ENCODE measurements at regions not wholly inside any gene's neighbourhood (a gene's known extent, or its start where the extent isn't known, plus 50 kb on each side); places are given as distances from the start of the nearest gene placed in this dataset.
A peak's percentile ranks its signal among the peaks of the same experiment; 100 is the strongest.

GRCh38 chr6:14489445-14489844 lies 371.9 kb downstream of the CD83 start:
- Mint-ChIP-seq H3K4me1 (peaks cover 2% of the 10 kb centered on the region), H3K36me3 (no peaks in the 10 kb centered on the region), H3K4me3 (no peak overlapping the region), H3K9me3 (peaks cover 12% of the 10 kb centered on the region), H3K27me3 (ENCODE audit: low read depth) (peaks cover 3% of the 10 kb centered on the region), H3K27ac (no peak overlapping the region)
- DNase-seq (ENCODE audit: low spot score in 2 of 2, unreplicated experiment in 2 of 2) = no peak
- no peak for TF ChIP-seq CTCF (IDR thresholded peaks at IDR 0.05; ENCODE audit: unreplicated experiment)

- Mint-ChIP-seq H3K36me3 (no peaks in the 10 kb centered on the region), H3K4me3 (no peak overlapping the region), H3K27me3 (ENCODE audit: low read depth) (peaks cover 2% of the 10 kb centered on the region), H3K9me3 (peaks cover 8% of the 10 kb centered on the region), H3K4me1 (peaks cover 18% of the 10 kb centered on the region), H3K27ac (no peak overlapping the region)
- no peak for TF ChIP-seq CTCF (IDR thresholded peaks at IDR 0.05; ENCODE audit: unreplicated experiment)
- DNase-seq (ENCODE audit: low spot score in 2 of 2, unreplicated experiment in 2 of 2) = no peak
These were observed 381.2 kb downstream of the CD83 start for GRCh38 chr6:14498748-14499147.

GRCh38 chr6:14499309-14499708 lies 381.7 kb downstream of the CD83 start:
- Mint-ChIP-seq H3K9me3 (peaks cover 8% of the 10 kb centered on the region), H3K36me3 (no peaks in the 10 kb centered on the region), H3K27me3 (ENCODE audit: low read depth) (peaks cover 2% of the 10 kb centered on the region), H3K27ac (no peak overlapping the region), H3K4me1 (peaks cover 18% of the 10 kb centered on the region), H3K4me3 (no peak overlapping the region)
- no peak for TF ChIP-seq CTCF (IDR thresholded peaks at IDR 0.05; ENCODE audit: unreplicated experiment)
- DNase-seq (ENCODE audit: low spot score in 2 of 2, unreplicated experiment in 2 of 2) = no peak

GRCh38 chr6:14499841-14500240 lies 382.3 kb downstream of the CD83 start:
- no peak overlapping the region for H3K4me3 Mint-ChIP-seq
- DNase-seq (ENCODE audit: low spot score in 2 of 2, unreplicated experiment in 2 of 2) = peak; percentile 30 to 63
- peaks cover 18% of the 10 kb centered on the region for H3K4me1 Mint-ChIP-seq
- H3K27me3 Mint-ChIP-seq (ENCODE audit: low read depth) = peaks cover 3% of the 10 kb centered on the region
- H3K36me3 Mint-ChIP-seq = no peaks in the 10 kb centered on the region
- H3K9me3 Mint-ChIP-seq = peaks cover 8% of the 10 kb centered on the region
- no peak overlapping the region for H3K27ac Mint-ChIP-seq
- TF ChIP-seq CTCF (IDR thresholded peaks at IDR 0.05; ENCODE audit: unreplicated experiment) = no peak

GRCh38 chr6:14500809-14501208 lies 383.2 kb downstream of the CD83 start:
- Mint-ChIP-seq H3K27me3 (ENCODE audit: low read depth) (peaks cover 7% of the 10 kb centered on the region), H3K9me3 (peaks cover 8% of the 10 kb centered on the region), H3K36me3 (no peaks in the 10 kb centered on the region), H3K4me1 (peaks cover 18% of the 10 kb centered on the region), H3K27ac (no peak overlapping the region), H3K4me3 (no peak overlapping the region)
- no peak for DNase-seq (ENCODE audit: low spot score in 2 of 2, unreplicated experiment in 2 of 2)
- TF ChIP-seq CTCF (IDR thresholded peaks at IDR 0.05; ENCODE audit: unreplicated experiment) = no peak

GRCh38 chr6:14501240-14501639 lies 383.7 kb downstream of the CD83 start:
- Mint-ChIP-seq H3K36me3 (no peaks in the 10 kb centered on the region), H3K4me1 (peaks cover 18% of the 10 kb centered on the region), H3K27ac (no peak overlapping the region), H3K27me3 (ENCODE audit: low read depth) (peaks cover 10% of the 10 kb centered on the region), H3K9me3 (peaks cover 5% of the 10 kb centered on the region), H3K4me3 (no peak overlapping the region)
- no peak for TF ChIP-seq CTCF (IDR thresholded peaks at IDR 0.05; ENCODE audit: unreplicated experiment)
- no peak for DNase-seq (ENCODE audit: low spot score in 2 of 2, unreplicated experiment in 2 of 2)
